ENCODE measurements at regions not wholly inside any gene's neighbourhood (a gene's known extent, or its start where the extent isn't known, plus 50 kb on each side); places are given as distances from the start of the nearest gene placed in this dataset.
A peak's percentile ranks its signal among the peaks of the same experiment; 100 is the strongest.

- no peak for DNase-seq
Observed at GRCh38 chr17:36696805-36697204, 95.4 kb downstream of the MRM1 start.

DNA sequence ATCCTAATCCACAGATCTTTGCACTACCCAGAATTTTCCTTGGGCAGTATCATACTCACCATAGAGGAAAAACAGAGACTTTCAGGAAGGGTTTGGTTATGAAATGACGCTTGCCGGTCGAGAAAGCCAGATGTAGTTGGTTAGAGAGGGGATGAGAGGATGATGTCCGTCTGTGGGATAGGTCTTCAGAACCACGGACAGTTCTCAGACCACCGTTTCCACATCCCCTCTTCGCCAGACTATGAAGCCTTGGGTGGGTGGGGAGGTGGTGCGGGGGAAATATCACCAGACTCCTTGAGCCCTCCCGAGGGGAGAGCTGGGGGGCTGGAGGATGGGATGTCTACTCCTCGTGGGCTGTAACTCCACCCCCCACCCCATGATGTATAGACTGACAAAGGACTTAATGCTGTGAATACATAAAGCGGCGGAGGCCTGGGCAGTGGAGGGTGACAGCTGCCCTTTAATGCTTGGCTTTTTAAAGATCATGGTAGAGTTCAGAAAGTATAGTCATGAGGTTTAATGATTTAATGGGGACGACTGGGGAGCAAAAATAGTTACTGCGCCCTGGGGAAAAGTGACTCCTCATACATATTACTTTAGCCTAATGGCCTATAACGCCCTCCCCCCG is 96.6 kb downstream of the MRM1 start:
- no peak for DNase-seq

DNA sequence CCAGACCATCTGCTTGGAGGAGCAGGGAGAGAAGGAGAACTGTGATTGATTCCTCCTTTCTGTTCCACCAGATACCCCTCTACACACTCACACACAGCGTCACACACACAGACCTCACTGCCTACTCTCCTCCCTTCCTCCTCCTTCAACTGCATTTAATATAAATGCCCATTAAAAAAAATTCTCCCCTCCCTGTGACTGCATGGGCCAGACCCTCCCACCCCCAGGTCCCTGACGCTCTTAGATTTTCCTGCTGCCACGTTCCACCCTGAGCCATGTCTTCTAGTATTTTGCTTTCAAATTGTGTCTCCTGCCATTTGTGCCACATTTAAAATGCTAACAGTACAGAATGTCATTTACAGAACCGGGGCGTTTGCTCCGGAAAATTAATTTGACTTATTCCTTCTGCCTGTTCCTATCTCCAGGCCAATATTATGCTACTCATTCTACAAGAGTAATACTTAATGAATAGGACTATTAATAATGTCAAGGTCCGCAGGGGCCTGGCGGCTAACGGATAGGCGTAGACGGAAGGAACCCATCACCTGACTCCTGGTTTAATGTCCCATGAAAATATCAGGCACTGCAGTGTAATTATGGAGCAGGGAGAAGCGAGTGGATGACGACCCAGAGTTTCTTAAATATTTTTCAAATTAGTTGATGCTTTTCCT is 100.2 kb downstream of the MRM1 start:
- DNase-seq = no peak

GRCh38 chr17:36702636-36703035 is 101.3 kb downstream of the MRM1 start:
- no peak for DNase-seq

- DNase-seq = peak; percentile 54
Observed at GRCh38 chr17:36703860-36704266, 102.5 kb downstream of the MRM1 start.

GRCh38 chr17:36705283-36705795 is 104.0 kb downstream of the MRM1 start:
- no peak for DNase-seq

DNA sequence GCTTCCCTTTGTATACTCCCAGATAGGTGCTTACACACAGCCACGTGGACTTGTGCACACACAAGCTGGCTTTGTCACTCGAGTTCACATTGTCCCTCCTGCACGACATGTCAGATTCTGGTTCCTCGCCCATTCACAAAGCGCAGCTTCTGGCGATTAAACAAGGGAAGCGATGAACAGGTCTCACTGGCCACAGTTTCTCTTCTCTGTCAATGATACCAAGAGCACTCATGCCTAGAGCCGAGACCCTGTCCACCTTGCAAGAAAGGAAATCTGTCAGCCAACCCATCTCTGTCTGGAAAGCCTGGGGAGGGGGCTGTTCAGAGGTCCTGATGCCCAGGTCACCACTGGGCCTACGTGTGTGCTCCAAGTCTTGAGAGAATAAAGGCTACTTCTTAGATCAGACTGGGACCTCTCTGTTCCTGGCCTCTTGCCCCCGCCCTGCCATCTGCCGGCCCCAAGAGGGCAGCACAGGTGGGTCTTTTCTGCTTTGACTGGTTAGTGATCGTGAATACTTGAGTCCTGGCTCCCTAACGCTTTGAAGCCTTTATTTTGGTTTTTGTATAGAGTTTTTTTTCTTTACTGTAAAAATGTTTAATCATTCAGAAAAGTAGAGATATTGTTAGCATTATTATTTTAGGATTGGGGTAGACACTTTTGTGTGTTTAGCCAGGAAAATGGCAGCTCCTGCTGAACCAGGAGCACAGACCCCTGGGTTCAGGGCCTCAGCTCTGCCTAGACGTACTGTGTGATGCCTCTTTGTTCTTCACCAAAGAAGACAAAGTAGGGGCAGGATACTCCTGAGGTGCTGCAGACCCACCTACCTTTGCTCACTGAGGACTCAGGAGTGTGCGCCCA is 104.7 kb downstream of the MRM1 start:
- DNase-seq = peak; percentile 34

GRCh38 chr17:36707904-36708303 is 106.5 kb downstream of the MRM1 start:
- no peak for DNase-seq

DNA sequence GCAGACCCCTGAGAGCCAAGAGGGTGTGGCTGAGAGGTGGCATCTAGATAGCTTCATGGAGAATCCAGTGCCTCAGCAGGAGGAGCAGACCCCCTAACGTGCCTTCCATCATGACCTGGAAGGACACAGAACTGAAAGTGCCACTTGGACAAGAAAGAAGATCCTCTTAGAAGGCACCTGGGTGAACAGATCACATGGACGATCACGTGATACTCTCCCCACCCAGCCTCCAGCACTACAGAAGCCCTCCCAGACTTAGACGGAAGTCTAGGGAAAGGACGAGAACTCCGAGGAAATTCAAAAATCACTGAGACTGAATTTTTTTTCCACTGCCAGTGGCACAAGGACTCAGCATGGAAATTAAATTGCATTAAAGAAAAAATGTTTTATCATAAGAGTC is 113.4 kb downstream of the MRM1 start:
- DNase-seq = no peak

- DNase-seq = no peak
Observed at GRCh38 chr17:36715951-36716350, 114.6 kb downstream of the MRM1 start.

DNA sequence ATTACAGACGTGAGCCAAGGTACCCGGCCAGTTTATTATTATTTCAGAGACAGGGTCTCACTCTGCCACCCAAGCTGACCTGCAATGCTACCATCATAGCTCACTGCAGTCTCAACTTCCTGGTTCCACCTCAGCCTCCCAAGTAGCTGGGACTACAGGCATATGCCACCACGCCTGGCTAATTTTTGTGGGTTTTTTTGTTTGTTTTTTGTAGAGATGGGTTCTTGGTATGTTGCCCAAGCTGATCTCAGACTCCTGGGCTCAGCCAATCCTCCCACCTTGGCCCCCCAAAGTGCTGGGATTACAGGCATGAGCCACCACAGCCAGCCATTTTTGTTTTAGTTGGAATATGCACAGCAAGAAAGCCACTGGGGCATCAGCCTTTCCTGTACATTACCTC is 115.7 kb downstream of the MRM1 start:
- DNase-seq = no peak

GRCh38 chr17:36720131-36720530 is 118.7 kb downstream of the MRM1 start:
- no peak for DNase-seq

- no peak for DNase-seq
Observed at GRCh38 chr17:36721560-36722120, 120.3 kb downstream of the MRM1 start.

DNA sequence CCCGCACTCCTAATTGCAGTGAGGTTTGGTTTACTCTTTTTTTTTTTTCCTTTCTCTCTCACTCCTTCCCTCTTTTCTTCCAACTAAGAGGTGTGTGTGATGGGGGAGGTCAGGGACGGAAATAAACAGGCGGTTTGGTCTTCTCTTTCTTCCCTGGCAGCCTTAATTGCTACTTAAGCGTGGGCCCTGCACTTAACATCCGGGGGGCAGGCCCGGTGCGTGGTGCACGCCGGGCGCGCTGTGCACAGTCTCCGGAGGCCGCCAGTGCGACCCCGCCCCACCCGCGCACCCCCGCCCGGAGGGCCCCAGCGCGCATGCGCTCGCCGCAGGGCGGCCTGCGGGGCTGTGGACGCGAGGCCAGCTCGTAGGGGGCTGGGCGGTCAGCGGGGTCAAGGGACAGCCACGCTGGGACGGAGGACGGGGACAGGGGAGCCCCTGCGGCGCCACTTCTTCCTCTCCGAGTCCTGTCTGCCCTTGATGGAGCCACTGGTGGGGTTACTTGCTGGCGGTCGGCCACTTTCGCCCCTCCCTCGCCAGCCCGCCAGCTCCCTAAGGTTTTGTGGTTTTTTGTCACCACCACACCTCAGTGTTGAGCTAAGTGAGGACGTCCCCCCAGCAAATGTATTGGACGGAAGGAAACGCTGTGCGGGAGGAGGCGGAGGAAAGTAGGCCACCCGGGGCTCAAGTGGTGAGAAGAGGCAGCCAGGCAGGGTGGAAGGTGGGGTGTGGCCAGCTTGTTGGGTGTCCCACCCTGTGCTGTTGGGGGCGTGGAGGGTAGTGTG is 120.9 kb downstream of the MRM1 start:
- DNase-seq = peak; percentile 75

GRCh38 chr17:36722903-36723263 is 121.5 kb downstream of the MRM1 start:
- DNase-seq = no peak

DNA sequence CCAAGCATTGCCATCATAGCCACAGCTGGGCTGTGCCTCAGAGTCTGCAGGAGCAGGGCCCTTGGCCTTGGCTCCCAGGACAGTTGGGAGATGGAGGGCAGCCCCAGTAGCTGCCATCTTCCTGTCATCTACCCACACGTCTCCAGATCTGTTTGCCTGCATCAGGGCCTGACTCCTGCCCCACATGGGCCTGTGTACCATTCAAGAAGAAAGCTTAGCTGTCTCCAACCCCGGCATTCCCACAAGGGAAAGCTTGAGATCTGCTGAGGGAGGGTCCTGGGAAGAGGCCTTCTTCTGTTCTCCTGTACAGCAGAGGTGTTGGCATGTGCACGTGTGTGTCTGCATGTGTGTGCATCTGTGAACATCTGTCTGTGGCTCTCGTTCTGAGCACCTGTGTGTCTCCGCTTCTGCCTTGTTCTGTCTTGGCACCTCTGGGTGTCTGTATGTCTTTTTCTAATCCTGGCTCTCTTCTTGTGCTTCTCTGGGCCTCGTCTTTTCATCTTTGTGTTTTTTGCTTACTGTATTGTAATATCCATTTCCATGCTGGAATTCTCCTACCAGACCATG is 122.2 kb downstream of the MRM1 start:
- DNase-seq = no peak

DNA sequence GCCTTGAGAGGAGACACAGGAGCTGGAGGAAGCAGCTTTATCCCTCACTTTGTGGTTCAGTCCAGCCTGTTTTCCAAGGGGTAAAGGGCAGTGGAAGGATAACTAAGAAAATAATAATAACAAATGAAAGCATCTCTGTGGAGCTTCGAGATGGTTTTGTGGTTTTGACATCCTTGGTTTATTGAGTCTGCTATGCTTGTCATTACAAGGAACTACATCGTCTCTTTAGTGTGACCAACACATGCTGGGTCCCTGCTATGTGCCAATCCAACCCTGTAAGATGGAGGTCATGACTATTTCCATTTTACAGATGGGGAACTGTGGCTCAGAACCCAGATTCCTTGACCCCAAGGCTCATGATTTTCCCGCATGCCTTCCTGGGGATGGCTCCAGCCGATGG is 124.8 kb downstream of the MRM1 start:
- no peak for DNase-seq

GRCh38 chr17:36727052-36727451 is 125.7 kb downstream of the MRM1 start:
- no peak for DNase-seq

GRCh38 chr17:36727577-36727976 is 126.2 kb downstream of the MRM1 start:
- no peak for DNase-seq

GRCh38 chr17:36728030-36728991 is 126.9 kb downstream of the MRM1 start:
- peak; percentile 31 for DNase-seq
